Mesendoderm (in vitro differentiated cells): ENCODE measurements at regions not wholly inside any gene's neighbourhood (a gene's known extent, or its start where the extent isn't known, plus 50 kb on each side); places are given as distances from the start of the nearest gene placed in this dataset.

ENCODE experiments used
- DNase-seq: peaks from one replicate; pipeline ENCODE4 v3.0.0; 2013
- H2AK5ac ChIP-seq: 2 replicates; pipeline ENCODE4 v1.6.1; 2013; ENCODE audit warnings: low read length, inconsistent platforms
- H2BK120ac ChIP-seq: 2 replicates; pipeline ENCODE4 v1.6.1; 2013; ENCODE audit warnings: low read depth, mild to moderate bottlenecking, low read length, moderate library complexity, mixed read lengths
- H2BK15ac ChIP-seq: replicated peaks from 2 replicates; pipeline ENCODE4 v1.6.1; 2013; ENCODE audit warnings: low read depth, mild to moderate bottlenecking, moderate library complexity
- H2BK5ac ChIP-seq: 2 replicates; pipeline ENCODE4 v1.6.1; 2013; ENCODE audit warnings: low read length, inconsistent platforms
- H3K18ac ChIP-seq: 2 replicates; pipeline ENCODE4 v1.6.1; 2013; ENCODE audit warnings: mild to moderate bottlenecking, low read length, mixed read lengths
- H3K23ac ChIP-seq: one replicate; pipeline ENCODE4 v1.6.1; 2013; ENCODE audit warnings: low read length
- H3K27ac ChIP-seq: 2 replicates; pipeline ENCODE4 v1.5.1; 2013; ENCODE audit warnings: low read depth, mild to moderate bottlenecking, inconsistent platforms, low read length, moderate library complexity
- H3K27me3 ChIP-seq: 2 replicates; pipeline ENCODE4 v1.6.1; 2013; ENCODE audit warnings: low read length, control low read depth, mild to moderate bottlenecking, inconsistent platforms; ENCODE audit not compliant: insufficient read depth, poor library complexity
- H3K36me3 ChIP-seq: 2 replicates; pipeline ENCODE4 v1.6.1; 2013; ENCODE audit warnings: low read length, inconsistent platforms; ENCODE audit not compliant: control insufficient read depth, insufficient read depth
- H3K4ac ChIP-seq: one replicate; pipeline ENCODE4 v1.6.1; 2013; ENCODE audit warnings: low read depth, mild to moderate bottlenecking, low read length, moderate library complexity
- H3K4me1 ChIP-seq: 2 replicates; pipeline ENCODE4 v1.6.1; 2013; ENCODE audit warnings: low read depth, low read length, inconsistent platforms; ENCODE audit not compliant: control insufficient read depth
- H3K4me2 ChIP-seq: 2 replicates; pipeline ENCODE4 v1.6.1; 2013; ENCODE audit warnings: low read length
- H3K4me3 ChIP-seq: 2 replicates; pipeline ENCODE4 v1.5.1; 2013; ENCODE audit warnings: mild to moderate bottlenecking, low read length
- H3K56ac ChIP-seq: one replicate; pipeline ENCODE4 v1.6.1; 2013; ENCODE audit warnings: low read length
- H3K79me1 ChIP-seq: 2 replicates; pipeline ENCODE4 v1.6.1; 2013; ENCODE audit warnings: low read length, inconsistent platforms
- H3K79me2 ChIP-seq: 2 replicates; pipeline ENCODE4 v1.6.1; 2013; ENCODE audit warnings: mild to moderate bottlenecking, low read length; ENCODE audit not compliant: control insufficient read depth, insufficient read depth
- H3K9ac ChIP-seq: 2 replicates; pipeline ENCODE4 v1.6.1; 2013; ENCODE audit warnings: low read length, inconsistent platforms
- H4K5ac ChIP-seq: one replicate; pipeline ENCODE4 v1.6.1; 2013; ENCODE audit warnings: low read length
- H4K8ac ChIP-seq: one replicate; pipeline ENCODE4 v1.6.1; 2013; ENCODE audit warnings: low read depth, mild to moderate bottlenecking, control low read depth, low read length, moderate library complexity
- WGBS: extraction: QIAGEN DNeasy Blood & Tissue Kit; methylation state at CpG from one replicate; pipeline ENCODE4 v1.1.7; 2013; ENCODE audit warnings: low lambda C conversion rate, missing lambda C conversion rate; ENCODE audit not compliant: insufficient coverage; ENCODE audit errors: extremely low coverage; 5-methylcytosine and 5-hydroxymethylcytosine counted together

DNA sequence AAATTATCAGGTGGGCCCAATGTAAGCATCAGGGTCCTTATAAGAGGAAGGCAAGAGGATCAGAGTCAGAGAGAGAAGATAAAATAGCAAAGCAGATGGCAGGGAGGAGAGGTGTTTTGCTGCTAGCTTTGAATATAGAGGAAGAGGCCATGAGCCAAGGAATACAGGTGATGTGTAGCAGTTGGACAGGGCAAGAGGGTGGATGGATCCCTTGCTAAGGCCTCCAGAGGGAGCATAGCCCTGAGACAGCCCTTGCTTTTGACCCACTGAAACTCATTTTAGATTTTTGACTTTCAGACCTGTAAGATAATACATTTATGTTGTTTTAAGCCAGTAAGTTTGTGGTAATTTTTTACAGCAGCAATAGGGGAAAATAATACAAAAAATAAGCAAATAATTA, 116.6 kb upstream of the PARD3B start:
- Histone ChIP-seq H3K27ac (no peak overlapping the region), H4K5ac (no peak overlapping the region), H2AK5ac (no peak overlapping the region), H3K4me2 (no peak overlapping the region), H3K18ac (no peak overlapping the region), H3K9ac (no peak overlapping the region), H3K56ac (no peak overlapping the region), H3K4me1 (no peaks in the 10 kb centered on the region), H3K23ac (no peak overlapping the region), H2BK5ac (no peak overlapping the region), H2BK120ac (no peak overlapping the region), H3K79me1 (no peaks in the 10 kb centered on the region), H4K8ac (no peak overlapping the region), H3K36me3 (no peaks in the 10 kb centered on the region), H2BK15ac (no peak overlapping the region), H3K27me3 (no peaks in the 10 kb centered on the region), H3K4ac (no peak overlapping the region), H3K4me3 (no peak overlapping the region), H3K79me2 (no peaks in the 10 kb centered on the region)
- no peak for DNase-seq

DNA sequence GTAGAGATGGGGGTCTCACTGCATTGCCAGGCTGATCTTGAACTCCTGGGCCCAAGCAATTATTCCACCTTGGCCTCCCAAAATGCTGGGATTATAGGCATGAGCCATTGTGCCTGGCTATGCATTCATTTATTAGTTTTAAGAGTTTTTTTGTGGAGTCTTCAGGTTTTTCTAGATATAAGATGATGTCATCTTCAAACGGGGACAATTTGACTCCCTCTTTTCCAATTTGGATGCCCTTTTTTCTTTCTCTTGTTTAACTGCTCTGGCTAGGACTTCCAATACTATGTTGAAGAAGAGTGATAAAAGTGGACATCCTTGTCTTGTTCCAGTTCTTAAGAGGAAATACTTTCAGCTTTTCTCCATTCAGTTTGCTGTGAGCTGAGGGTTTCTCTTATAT, 113.7 kb upstream of the PARD3B start:
- Histone ChIP-seq H3K4me2 (no peak overlapping the region), H2BK15ac (no peak overlapping the region), H3K9ac (no peak overlapping the region), H3K4me3 (no peak overlapping the region), H3K18ac (no peak overlapping the region), H3K4me1 (no peaks in the 10 kb centered on the region), H3K79me1 (no peaks in the 10 kb centered on the region), H3K36me3 (no peaks in the 10 kb centered on the region), H4K8ac (no peak overlapping the region), H2BK120ac (no peak overlapping the region), H3K27ac (no peak overlapping the region), H3K23ac (no peak overlapping the region), H3K27me3 (no peaks in the 10 kb centered on the region), H4K5ac (no peak overlapping the region), H3K56ac (no peak overlapping the region), H3K79me2 (no peaks in the 10 kb centered on the region), H3K4ac (no peak overlapping the region), H2BK5ac (no peak overlapping the region), H2AK5ac (no peak overlapping the region)
- no CpG with 5 or more reads among the region's 1 CpG for WGBS
- DNase-seq, result no peak

DNA sequence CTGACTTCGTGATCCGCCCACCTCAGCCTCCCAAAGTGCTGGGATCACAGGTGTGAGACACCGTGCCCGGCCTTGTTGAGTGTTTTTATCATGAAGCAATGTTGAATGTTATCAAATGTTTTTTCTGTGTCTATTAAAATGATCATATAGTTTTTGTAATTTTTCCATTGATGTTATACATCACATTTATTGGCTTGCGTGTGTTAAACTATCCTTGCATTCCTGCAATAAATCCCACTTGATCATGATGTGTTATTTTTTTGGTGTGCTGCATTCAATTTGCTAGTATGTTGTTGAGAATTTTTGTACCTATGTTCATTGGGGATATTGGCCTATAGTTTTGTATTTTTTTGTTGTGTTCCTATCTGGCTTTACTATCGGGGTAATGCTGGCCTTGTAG, 113.1 kb upstream of the PARD3B start:
- no peak overlapping the region for H3K56ac ChIP-seq
- WGBS, result no CpG with 5 or more reads among the region's 6 CpGs
- DNase-seq, result no peak

DNA sequence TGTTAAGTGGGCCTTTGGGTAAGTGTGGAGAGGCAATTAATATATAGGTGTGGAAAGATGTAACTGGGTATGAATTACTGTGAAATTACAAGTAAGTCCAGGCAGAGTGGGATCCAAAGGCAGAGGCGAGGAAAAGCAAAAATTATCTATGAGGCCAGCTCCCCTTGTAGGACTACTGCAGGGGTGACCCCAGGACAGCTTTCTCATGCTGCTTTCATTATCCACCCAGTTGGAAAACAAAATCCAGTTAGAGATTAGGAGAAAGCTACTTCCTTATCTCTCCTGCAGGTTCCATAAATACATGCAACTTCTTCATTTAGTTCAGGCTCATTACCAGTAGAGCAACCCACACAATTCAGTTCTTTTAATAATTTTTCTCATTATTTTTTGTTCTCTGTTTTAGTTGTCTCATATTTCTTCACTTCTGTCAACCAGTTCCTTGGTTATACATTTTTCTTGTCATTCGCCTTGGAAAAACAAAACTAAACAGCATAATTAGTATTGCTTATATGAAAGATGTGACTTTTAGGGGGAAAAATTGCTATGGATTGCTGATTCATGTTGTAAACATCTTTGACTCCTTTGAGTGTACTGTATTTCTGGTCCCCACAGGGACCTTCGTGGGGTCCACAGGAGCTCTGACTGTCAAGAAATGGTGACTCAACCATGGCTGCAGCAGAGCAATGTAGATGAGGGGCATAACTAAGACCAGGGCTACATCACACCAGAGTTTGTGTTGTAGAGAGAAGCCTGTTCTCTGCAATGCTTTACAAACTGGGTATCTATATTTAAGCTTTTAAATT, 110.4 kb upstream of the PARD3B start:
- H2BK120ac ChIP-seq, result no peak overlapping the region
- no peak overlapping the region for H3K23ac ChIP-seq
- no peak overlapping the region for H2AK5ac ChIP-seq
- WGBS, result no CpG with 5 or more reads among the region's 3 CpGs
- H3K79me2 ChIP-seq, result no peaks in the 10 kb centered on the region
- no peak overlapping the region for H3K4me2 ChIP-seq
- no peak overlapping the region for H2BK5ac ChIP-seq
- H4K5ac ChIP-seq, result no peak overlapping the region
- no peaks in the 10 kb centered on the region for H3K4me1 ChIP-seq
- no peak overlapping the region for H3K18ac ChIP-seq
- H4K8ac ChIP-seq, result no peak overlapping the region
- no peak overlapping the region for H2BK15ac ChIP-seq
- H3K27me3 ChIP-seq, result no peaks in the 10 kb centered on the region
- H3K4ac ChIP-seq, result no peak overlapping the region
- no peak overlapping the region for H3K9ac ChIP-seq
- H3K36me3 ChIP-seq, result no peaks in the 10 kb centered on the region
- H3K79me1 ChIP-seq, result no peaks in the 10 kb centered on the region
- no peak overlapping the region for H3K56ac ChIP-seq
- no peak overlapping the region for H3K4me3 ChIP-seq
- peak; percentile 14 for DNase-seq
- no peak overlapping the region for H3K27ac ChIP-seq

More for the DNA sequence above, 113.1 kb upstream of the PARD3B start:
- Histone ChIP-seq H2BK120ac (no peak overlapping the region), H3K4me1 (no peaks in the 10 kb centered on the region), H3K27ac (no peak overlapping the region), H3K18ac (no peak overlapping the region), H3K4me3 (no peak overlapping the region), H3K36me3 (no peaks in the 10 kb centered on the region), H2BK15ac (no peak overlapping the region), H4K8ac (no peak overlapping the region), H3K4me2 (no peak overlapping the region), H2AK5ac (no peak overlapping the region), H3K23ac (no peak overlapping the region), H3K79me1 (no peaks in the 10 kb centered on the region), H2BK5ac (no peak overlapping the region), H3K9ac (no peak overlapping the region), H4K5ac (no peak overlapping the region), H3K27me3 (no peaks in the 10 kb centered on the region), H3K79me2 (no peaks in the 10 kb centered on the region), H3K4ac (no peak overlapping the region)

DNA sequence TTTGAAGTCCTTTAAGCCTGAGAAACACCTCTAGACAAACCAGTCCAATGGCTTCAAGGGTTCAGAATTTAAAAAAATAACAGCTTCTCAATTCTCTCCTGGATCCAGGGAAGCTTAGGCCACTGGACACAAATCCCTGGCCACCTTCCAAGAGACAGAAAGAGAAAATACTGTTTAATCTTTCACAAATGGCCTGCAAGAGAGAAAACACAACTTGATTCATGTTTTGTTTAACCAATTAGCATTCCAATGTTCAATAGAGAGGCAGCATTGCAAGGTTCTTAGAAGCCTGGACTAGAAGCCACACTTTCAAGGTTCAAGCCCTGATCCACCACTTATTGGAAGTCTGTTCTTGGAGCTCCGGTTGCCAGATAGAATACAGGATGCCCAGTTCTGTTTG, 109.0 kb upstream of the PARD3B start:
- H4K5ac ChIP-seq, result no peak overlapping the region
- H3K23ac ChIP-seq, result no peak overlapping the region
- H3K9ac ChIP-seq, result no peak overlapping the region
- no peak overlapping the region for H3K4ac ChIP-seq
- no peaks in the 10 kb centered on the region for H3K27me3 ChIP-seq
- no peak overlapping the region for H3K18ac ChIP-seq
- no peak overlapping the region for H3K4me2 ChIP-seq
- no peaks in the 10 kb centered on the region for H3K4me1 ChIP-seq
- H3K4me3 ChIP-seq, result no peak overlapping the region
- H3K27ac ChIP-seq, result no peak overlapping the region
- no peak overlapping the region for H3K56ac ChIP-seq
- no peak overlapping the region for H2BK120ac ChIP-seq
- H2BK5ac ChIP-seq, result no peak overlapping the region
- WGBS, result no CpG with 5 or more reads among the region's 1 CpG
- H3K79me2 ChIP-seq, result no peaks in the 10 kb centered on the region
- H4K8ac ChIP-seq, result no peak overlapping the region
- no peak overlapping the region for H2BK15ac ChIP-seq
- no peaks in the 10 kb centered on the region for H3K36me3 ChIP-seq
- no peak for DNase-seq
- H2AK5ac ChIP-seq, result no peak overlapping the region
- no peaks in the 10 kb centered on the region for H3K79me1 ChIP-seq

DNA sequence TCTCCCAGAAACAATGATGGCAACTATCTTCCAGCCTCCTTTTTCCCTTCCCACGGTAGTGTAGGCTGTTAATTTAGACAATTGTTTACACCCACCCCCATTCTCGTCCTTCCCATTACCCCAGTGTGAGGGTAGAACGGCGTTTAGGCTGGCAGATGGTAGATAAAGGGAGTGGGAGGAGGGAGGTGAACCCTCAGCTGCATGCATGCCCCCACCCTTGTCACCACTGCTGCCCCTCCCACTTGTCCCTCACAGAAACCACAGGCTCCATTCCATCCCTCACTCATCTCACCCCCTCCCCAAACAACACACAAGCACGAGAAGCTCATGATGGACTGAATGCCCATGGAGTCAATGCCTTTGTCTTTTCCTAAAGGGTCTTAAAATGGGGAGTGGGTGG, 107.9 kb upstream of the PARD3B start:
- H4K5ac ChIP-seq, result no peak overlapping the region
- no peak overlapping the region for H3K9ac ChIP-seq
- no peak for DNase-seq
- H3K36me3 ChIP-seq, result no peaks in the 10 kb centered on the region
- no peak overlapping the region for H3K27ac ChIP-seq
- H2AK5ac ChIP-seq, result no peak overlapping the region
- no peak overlapping the region for H3K23ac ChIP-seq
- no peak overlapping the region for H3K4me3 ChIP-seq
- no peak overlapping the region for H3K18ac ChIP-seq
- no CpG with 5 or more reads among the region's 5 CpGs for WGBS
- H3K56ac ChIP-seq, result no peak overlapping the region
- no peak overlapping the region for H3K4me2 ChIP-seq
- H3K4ac ChIP-seq, result no peak overlapping the region
- H2BK5ac ChIP-seq, result no peak overlapping the region
- no peaks in the 10 kb centered on the region for H3K4me1 ChIP-seq
- no peak overlapping the region for H4K8ac ChIP-seq
- H3K27me3 ChIP-seq, result no peaks in the 10 kb centered on the region
- H3K79me2 ChIP-seq, result no peaks in the 10 kb centered on the region
- H2BK120ac ChIP-seq, result no peak overlapping the region
- no peak overlapping the region for H2BK15ac ChIP-seq
- no peaks in the 10 kb centered on the region for H3K79me1 ChIP-seq
